Stimulated activated CD4-positive, alpha-beta T cell treated with anti-CD3 and anti-CD28 coated beads, Interleukin-4, amount 100 ng/mL, for 4 hours (primary cell): ENCODE measurements at regions not wholly inside any gene's neighbourhood (a gene's known extent, or its start where the extent isn't known, plus 50 kb on each side); places are given as distances from the start of the nearest gene placed in this dataset.
"Not testable (repeated sequence)": the region's sequence is repeated elsewhere in the genome, so short reads cannot be mapped to it uniquely, and the experiment has no call there.

Experiments used
- DNase-seq, 2 experiments: peaks; one replicate each; pipeline ENCODE4 v3.0.0-alpha.2; 2020

DNA sequence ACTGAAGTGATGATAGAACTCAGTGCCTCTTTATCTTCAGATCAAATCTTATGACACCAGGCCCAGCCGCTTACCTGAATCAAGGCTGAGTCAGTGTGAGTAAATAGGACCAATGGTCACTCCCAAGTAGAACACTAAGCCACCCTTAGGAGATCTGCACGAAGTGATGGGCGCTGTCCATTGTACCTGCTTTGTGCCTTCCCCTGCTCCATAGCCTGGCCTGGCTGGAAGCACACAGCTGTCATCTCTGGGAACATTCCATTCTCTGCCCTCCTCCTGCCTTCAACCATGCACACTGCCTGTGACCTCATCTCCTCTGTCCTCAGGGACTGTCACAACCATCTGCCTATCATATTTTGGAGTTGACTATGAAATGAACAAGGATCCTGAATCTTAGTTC is 279.5 kb upstream of the ASIC2 start:
- DNase-seq = no peak

DNA sequence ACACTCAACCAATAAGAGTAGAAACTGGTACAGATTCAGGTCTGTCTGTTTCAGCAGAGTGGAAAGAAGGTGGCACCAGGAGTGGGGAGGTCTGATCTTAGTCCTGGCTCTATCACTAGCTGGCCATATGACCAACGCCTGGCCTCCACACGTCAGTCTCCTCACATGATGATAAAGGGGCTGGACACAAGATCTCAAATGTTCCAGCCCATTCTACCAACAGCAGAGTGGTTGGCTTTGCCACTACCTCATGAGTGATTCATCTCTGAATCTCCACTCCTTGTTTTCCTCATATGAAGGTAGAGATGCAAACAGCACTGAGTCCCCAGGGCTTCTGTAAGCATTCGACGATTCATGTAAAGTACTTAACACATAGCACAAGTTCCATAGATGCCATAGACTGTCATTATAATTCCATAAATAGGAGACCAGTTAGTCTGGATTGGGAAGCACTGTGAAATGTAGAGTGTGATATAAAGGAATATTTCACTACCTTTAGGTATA is 281.9 kb upstream of the ASIC2 start:
- no peak for DNase-seq

- not testable (repeated sequence) for DNase-seq
Measured at GRCh38 chr17:33579740-33580139, 286.6 kb upstream of the ASIC2 start.

GRCh38 chr17:33580215-33580614 is 287.1 kb upstream of the ASIC2 start:
- DNase-seq = no peak

- no peak for DNase-seq
Measured at GRCh38 chr17:33582661-33583060, 289.6 kb upstream of the ASIC2 start.

DNA sequence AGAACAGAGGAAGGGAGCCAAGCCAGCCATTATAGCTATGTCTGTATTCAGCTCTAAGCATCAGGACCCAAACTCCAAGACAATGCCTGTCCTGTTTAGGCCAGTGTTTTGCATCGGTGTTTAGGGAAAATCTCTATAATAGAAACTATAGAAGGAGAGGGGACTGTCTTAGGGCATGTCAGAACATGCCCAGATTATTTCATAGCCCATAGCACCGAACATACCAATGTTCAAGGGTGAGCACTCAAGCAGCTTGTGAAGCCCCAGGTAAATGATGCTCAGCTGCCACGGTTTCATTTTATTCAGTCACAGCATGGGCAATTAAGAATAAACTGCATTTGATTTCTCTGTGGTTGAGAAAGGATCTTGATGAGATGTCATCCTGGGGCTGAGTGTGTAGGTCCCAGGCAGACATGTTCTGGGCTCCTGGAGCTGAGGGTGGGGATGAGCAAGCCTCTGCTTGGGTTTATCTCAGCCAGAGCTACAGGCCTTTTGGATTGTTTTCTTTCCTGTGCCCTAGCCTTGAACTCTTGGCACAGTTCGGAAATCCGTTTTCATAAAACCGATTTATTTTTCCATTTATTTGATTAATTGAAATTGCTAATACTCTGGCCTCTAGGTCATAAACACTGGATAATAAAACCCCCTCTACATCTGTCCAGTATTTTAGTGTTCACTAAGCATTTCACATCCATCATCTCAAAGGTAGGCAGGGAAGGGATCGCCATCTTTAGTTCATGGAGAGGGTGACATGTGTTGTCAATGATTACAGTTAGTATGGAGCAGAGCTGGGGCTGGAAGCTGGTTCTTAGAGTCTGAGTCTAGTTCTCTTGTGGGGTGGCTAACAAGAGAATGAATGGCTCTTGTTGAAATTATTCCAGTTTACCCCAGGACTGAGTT is 290.7 kb upstream of the ASIC2 start:
- DNase-seq = no peak

GRCh38 chr17:33593991-33594390 is 300.9 kb upstream of the ASIC2 start:
- no peak for DNase-seq

DNA sequence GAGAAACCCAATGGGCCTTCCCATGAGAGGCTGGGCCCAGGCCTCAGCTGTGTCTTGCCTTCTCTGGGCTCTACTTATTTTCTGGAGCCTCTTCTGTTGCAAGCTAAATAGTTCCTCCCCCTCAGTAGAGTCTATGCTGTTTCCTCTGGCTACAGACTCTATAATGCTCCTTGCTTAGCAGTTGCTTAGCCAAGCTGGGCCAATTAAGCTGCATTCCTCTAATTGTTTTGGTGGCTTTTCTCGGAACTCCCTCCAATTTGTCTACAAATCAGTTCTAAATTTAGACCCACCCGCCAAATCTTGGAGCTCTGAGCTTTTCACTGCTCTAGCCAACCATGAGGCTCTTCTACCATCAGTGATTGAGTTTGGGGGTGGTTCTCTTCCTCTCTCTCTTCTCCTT is 302.7 kb upstream of the ASIC2 start:
- DNase-seq = no peak

DNA sequence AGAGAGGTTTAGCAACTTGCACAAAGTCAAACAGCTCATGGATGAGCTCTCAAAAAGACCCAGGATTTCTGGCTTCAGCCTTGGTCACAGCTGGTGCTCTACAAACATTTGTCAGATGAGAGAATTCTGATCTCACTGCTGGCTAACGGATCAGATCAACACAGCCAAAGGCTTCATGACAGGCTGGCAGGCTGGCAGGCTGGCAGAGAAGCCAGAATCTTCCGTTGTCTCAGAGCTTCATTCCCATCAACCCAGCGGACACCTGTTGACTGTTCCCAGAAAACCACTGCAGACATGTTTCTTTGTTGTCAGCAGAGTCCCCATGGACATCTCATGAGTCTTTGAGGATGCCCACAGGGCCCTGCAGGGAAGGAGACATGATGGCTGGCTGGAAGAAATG is 303.8 kb upstream of the ASIC2 start:
- DNase-seq = no peak

DNA sequence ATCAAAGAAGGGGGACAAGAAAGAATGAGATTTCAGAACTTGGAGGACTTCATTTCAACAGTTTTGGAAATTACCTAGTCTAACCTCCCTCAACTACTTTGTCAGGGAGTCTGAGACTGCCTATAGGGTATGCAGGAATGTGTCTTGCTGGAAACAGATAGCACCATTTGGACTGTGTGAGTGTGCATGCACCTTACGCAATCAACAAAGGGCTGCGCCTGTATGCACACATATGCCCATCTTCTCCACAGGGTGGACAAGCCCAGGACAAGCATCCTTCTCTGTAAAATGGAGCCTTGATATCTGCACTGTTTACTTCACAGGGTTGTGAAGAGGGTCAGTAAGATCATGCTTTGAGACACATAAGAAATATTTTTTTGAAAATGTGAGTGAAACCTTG is 305.7 kb upstream of the ASIC2 start:
- DNase-seq = no peak

DNA sequence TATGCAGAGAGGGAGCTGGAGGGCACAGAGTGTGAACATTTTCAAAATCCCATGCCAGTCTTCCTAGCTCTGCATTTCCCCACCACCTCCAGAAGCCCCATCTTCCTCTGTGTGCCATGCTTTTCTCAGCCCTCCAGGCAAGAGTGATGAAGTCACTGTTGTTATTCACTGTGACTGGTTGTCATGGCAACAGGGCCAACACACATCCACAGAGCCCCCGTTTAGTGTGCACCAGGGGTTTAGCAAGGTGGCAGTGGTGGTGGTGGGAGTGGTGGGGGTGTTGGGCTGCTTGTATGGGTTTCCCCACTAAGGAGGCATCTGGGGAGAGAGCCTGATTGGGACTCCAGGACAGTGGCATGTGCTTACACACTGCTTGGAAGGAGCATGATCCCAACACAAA is 309.9 kb upstream of the ASIC2 start:
- no peak for DNase-seq

DNA sequence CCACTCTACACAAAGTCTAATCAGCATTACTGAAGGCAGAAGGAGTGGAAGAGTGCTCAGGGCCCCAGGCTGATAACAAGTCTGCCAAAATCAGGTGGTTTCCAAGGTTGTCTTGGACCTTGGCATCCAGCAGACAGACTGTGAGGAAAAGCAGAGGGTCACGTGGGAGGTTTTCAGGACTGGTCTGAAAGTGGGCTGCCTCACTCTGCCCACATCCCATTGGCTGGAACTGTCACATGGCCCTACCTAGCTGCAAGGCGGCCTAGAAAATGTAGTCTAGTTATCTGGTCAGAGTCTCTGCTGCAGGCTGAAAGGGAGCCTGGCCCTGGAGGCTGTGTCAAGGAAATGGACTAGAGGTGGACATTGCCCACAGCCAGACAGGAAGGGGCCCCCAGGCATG is 310.7 kb upstream of the ASIC2 start:
- DNase-seq = no peak

GRCh38 chr17:33611532-33611931 is 318.4 kb upstream of the ASIC2 start:
- no peak for DNase-seq

- no peak for DNase-seq
Measured at GRCh38 chr17:33615861-33616260, 322.8 kb upstream of the ASIC2 start.

- no peak for DNase-seq
Measured at GRCh38 chr17:33623841-33624240, 330.7 kb upstream of the ASIC2 start.

GRCh38 chr17:33628500-33629346 is 335.6 kb upstream of the ASIC2 start:
- DNase-seq = no peak

- no peak for DNase-seq
Measured at GRCh38 chr17:33633446-33633845, 340.4 kb upstream of the ASIC2 start.

DNA sequence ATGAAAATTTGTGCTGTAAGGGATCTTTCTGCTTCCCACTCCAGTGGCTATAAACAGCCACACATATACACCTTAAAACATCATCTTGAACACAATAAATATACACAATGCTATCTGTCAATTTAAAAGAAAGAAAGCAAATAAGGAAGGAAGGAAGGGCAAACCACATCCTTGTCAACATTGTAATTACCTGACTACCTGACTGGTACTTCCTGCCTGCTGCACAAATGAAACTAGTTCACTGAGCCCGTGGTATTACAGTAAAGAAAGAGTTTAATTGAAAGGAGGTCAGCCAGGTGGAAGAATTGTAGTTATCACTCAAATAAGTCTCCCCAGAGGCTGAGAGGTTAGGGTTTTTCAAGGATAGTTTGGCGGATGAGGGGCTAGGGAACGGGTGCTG is 344.4 kb upstream of the ASIC2 start:
- DNase-seq = no peak

DNA sequence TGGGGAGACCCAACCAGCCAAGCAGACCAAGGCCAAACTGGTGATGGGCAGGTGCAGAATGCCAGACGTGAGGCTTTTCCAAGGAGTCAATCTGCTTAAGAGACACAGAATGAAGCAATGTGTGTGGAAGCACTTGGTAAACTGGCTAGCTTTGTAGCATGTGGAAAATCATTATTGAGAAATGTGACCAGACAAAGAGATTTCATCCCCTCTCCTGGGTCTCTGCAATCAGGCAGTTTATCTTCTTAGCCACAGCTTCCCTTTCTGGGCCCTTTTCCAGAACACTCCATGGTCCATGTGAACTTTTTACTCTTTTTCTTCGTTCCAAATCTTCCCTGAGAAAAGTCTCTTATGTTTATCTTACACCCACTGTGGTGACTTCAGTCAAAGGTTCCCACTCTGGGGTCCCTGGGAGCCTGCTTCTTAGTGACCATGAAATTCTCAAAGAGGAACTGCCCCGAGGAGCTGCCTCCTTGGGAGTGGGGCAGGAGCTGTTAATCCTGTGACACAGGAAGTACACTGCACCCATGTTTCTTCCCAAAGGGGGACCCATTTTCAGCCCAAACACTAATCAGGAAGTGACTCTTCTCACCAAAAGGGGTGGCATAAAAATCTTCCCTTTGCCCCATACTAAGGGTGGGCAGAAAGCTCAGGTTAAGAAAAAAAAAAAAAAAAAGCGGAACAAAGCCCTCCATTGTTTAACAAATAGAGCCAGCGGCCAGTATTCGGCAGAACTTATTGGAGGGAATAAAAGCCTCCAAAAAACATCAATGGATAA is 346.2 kb upstream of the ASIC2 start:
- DNase-seq = no peak

DNA sequence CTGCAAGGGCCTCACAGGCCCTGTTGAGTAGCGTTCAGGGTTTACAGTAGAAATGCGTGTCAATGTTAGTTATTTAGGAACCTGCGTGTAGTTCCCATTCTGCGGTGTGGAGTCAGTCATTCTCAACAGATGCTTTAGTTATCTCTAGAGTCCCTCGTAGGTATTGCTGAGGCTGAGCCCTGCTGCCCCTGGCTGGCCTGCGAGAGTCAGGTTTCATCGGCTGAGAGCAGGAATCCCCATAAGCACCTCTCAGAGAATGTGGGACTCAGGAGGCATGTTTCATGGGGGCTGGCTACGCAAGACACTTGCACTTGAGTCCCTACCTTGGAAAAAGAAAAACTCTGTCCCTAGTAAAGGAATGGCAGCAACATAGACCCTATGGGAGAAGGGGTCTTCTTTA is 347.5 kb upstream of the ASIC2 start:
- DNase-seq = no peak

DNA sequence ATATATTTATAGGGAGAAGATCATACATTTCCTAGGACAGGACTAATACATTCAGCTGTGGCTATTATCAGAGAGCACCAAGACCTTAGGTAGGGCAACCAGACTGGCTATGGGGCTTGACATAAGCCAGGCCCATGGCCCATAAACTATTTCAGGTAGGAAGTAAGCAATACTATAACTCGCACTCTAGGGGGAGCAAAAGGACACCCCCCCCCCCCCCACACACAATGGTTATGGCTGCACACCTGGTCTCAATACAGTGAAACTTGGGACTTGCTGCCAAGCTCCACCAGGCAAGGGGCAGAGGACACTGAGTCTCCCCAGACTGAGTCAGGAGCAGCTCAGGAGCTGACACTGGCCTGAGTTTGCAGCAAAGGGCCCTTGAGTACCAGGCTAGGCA is 348.9 kb upstream of the ASIC2 start:
- no peak for DNase-seq

DNA sequence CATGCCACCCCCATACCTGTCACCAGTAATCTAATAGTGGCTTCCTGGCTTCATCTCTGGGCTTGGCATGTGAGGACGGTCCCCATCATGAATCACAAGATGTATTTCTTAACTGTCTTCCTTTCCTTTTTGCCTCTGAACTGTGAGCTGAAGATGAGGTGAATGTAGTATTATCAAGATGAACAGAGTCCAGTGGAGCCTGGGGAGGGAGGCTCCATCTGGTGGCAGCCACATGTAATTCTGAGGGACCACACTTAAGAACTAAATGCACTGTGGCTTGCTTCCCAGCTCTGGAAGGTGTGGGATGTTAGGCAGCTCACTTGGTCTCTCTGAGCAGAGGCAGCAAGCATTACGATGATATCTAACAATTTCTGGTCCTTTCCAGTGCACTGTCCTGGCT is 354.9 kb upstream of the ASIC2 start:
- DNase-seq = no peak

- DNase-seq = no peak
Measured at GRCh38 chr17:33650304-33650703, 357.2 kb upstream of the ASIC2 start.
